Activated CD4-positive, alpha-beta T cell treated with anti-CD3 and anti-CD28 coated beads, Interleukin-2, amount 10 ng/mL, durations not matched to agents 24 days and 14 days (primary cell): ENCODE measurements at regions not wholly inside any gene's neighbourhood (a gene's known extent, or its start where the extent isn't known, plus 50 kb on each side); places are given as distances from the start of the nearest gene placed in this dataset.

ENCODE experiments used
- DNase-seq: peaks from one replicate; pipeline ENCODE4 v3.0.0; 2022
- H3K27ac Mint-ChIP-seq: one replicate; pipeline ENCODE4 v1.8.0; 2022; ENCODE audit warnings: mild to moderate bottlenecking, mixed read lengths
- H3K27me3 Mint-ChIP-seq: one replicate; pipeline ENCODE4 v1.8.0; 2022; ENCODE audit warnings: mixed read lengths
- H3K36me3 Mint-ChIP-seq: one replicate; pipeline ENCODE4 v1.8.0; 2022; ENCODE audit warnings: low read depth, mild to moderate bottlenecking, mixed read lengths
- H3K4me1 Mint-ChIP-seq: one replicate; pipeline ENCODE4 v1.8.0; 2021; ENCODE audit warnings: mixed read lengths
- H3K4me3 Mint-ChIP-seq: one replicate; pipeline ENCODE4 v1.8.0; 2022; ENCODE audit warnings: mild to moderate bottlenecking, moderate library complexity, mixed read lengths
- H3K9me3 Mint-ChIP-seq: one replicate; pipeline ENCODE4 v1.8.0; 2021; ENCODE audit warnings: mixed read lengths
- intact Hi-C: fragments of 100-400 bp; cut with micrococcal nuclease; formaldehyde crosslinking; loops from one replicate; pipeline ENCODE4 v1.15.1; 2023

- H3K9me3 Mint-ChIP-seq: no peaks in the 10 kb centered on the region
- peaks cover 2% of the 10 kb centered on the region for H3K4me1 Mint-ChIP-seq
- no peak for DNase-seq
- H3K36me3 Mint-ChIP-seq: no peaks in the 10 kb centered on the region
- H3K27me3 Mint-ChIP-seq: peaks cover 10% of the 10 kb centered on the region
- H3K27ac Mint-ChIP-seq: no peak overlapping the region
- intact Hi-C loops: loop anchor here (5.0 kb wide), 2 partner anchors 690 to 1555 kb away; no protein-coding TSS in a partner anchor
- H3K4me3 Mint-ChIP-seq: no peak overlapping the region
Observed at GRCh38 chr19:30667227-30667626, 295.0 kb downstream of the ZNF536 start.

DNA sequence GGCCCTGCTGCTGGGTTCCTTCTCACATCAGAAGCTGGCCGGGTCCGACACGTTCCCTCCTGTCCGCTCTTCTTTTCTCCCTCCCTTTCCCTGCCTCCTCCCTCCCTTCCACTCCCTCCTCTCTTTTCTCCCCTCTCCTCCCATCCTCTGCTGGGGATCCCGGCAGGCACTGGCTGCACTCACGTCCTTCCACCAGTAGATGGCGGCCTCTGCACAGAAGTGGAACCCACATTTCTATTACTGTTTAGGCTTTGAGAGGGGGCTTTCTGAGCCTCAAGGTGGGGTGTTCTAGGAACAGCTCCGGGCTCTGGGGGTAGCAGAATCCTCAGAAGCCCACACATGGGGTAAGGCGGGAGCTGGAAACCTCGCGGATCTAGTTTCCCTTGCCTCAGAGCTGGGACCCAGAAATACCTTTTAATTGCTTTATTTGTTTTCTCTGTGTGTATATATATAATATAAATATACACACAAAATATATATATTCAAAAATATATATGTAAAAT, 294.2 kb downstream of the ZNF536 start:
- Mint-ChIP-seq H3K36me3 (no peaks in the 10 kb centered on the region), H3K4me3 (no peak overlapping the region), H3K4me1 (peaks cover 2% of the 10 kb centered on the region), H3K9me3 (no peaks in the 10 kb centered on the region), H3K27ac (no peak overlapping the region), H3K27me3 (peaks cover 11% of the 10 kb centered on the region)
- peak; percentile 81 for DNase-seq
- intact Hi-C loops: loop anchor here (5.0 kb wide), 2 partner anchors 691 to 1556 kb away; no protein-coding TSS in a partner anchor

DNA sequence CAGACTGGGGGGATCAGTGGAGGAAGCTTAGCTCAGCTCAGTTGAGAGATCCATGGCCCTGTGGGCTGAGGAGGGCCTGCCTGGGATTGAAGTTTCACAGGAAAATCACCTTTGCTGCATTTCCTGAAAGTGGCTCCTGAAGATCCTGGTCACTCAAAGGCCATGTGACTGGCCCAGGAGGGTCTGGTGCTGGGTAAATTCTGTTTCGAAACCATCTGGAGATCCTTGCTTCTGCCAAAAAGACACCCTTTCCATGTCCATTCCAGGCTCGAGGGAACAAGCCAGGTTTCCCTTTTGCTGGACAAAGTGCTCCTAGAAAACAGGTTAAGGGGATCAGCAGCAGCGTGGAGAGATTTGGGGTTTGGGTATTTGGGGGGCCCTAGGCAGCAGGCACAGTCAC, 293.3 kb downstream of the ZNF536 start:
- Mint-ChIP-seq H3K9me3 (no peaks in the 10 kb centered on the region), H3K4me3 (no peak overlapping the region), H3K27ac (no peak overlapping the region), H3K4me1 (peaks cover 2% of the 10 kb centered on the region), H3K36me3 (no peaks in the 10 kb centered on the region), H3K27me3 (peaks cover 11% of the 10 kb centered on the region)
- intact Hi-C loops: loop anchor here (5.0 kb wide), 2 partner anchors 692 to 1557 kb away; no protein-coding TSS in a partner anchor
- DNase-seq: no peak

GRCh38 chr19:30663611-30664174, 291.5 kb downstream of the ZNF536 start:
- Mint-ChIP-seq H3K9me3 (no peaks in the 10 kb centered on the region), H3K27ac (no peak overlapping the region), H3K27me3 (peaks cover 11% of the 10 kb centered on the region), H3K4me1 (peaks cover 2% of the 10 kb centered on the region), H3K4me3 (no peak overlapping the region), H3K36me3 (no peaks in the 10 kb centered on the region)
- no peak for DNase-seq
- intact Hi-C loops: no loop called here

DNA sequence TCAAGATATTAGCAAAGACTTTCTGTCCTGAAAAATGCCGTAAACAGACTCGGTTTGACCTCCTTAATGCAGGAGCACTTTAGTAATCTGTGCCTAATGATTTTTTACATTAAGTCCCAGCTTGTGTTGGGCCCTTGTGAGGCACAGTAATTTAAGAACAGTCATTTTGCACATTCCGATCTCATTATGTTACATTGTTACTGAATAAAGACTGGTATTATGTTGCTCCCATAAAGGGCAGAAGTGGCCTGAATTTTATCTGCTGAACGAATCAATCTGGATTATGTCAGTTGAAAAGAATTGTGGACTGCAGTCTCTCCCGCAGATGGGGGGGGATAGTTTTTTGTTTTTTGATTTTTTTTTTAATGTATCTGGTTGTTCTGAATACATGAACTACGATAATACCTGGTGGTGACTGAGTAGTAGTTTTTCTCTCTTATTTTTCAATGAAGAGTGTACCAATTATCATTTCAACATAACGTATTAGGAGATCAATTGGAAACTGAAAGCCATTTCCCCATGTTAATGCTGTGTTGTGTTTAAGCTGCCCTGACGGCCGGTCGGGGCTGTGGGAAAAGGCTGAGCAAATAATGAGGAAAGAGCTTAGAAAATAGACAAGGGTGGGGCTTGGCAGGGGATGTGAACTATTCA, 290.2 kb downstream of the ZNF536 start:
- Mint-ChIP-seq H3K9me3 (no peaks in the 10 kb centered on the region), H3K27me3 (peaks cover 11% of the 10 kb centered on the region), H3K4me1 (peaks cover 2% of the 10 kb centered on the region), H3K36me3 (no peaks in the 10 kb centered on the region), H3K4me3 (no peak overlapping the region), H3K27ac (no peak overlapping the region)
- intact Hi-C loops: no loop called here
- DNase-seq: no peak

- Mint-ChIP-seq H3K36me3 (no peaks in the 10 kb centered on the region), H3K9me3 (no peaks in the 10 kb centered on the region), H3K27me3 (peaks cover 10% of the 10 kb centered on the region), H3K4me1 (no peaks in the 10 kb centered on the region), H3K4me3 (no peak overlapping the region), H3K27ac (no peak overlapping the region)
- intact Hi-C loops: loop anchor here (10.0 kb wide), 1 partner anchor 925 kb away; no protein-coding TSS in a partner anchor
- no peak for DNase-seq
Observed at GRCh38 chr19:30659638-30660037, 287.5 kb downstream of the ZNF536 start.

- DNase-seq: no peak
- Mint-ChIP-seq H3K9me3 (no peaks in the 10 kb centered on the region), H3K27me3 (no peaks in the 10 kb centered on the region), H3K4me1 (no peaks in the 10 kb centered on the region), H3K27ac (no peak overlapping the region), H3K4me3 (no peak overlapping the region), H3K36me3 (no peaks in the 10 kb centered on the region)
- intact Hi-C loops: loop anchor here (10.0 kb wide), 1 partner anchor 922 kb away; no protein-coding TSS in a partner anchor
Observed at GRCh38 chr19:30656520-30657100, 284.4 kb downstream of the ZNF536 start.

- H3K27me3 Mint-ChIP-seq: peaks cover 3% of the 10 kb centered on the region
- no peak for DNase-seq
- intact Hi-C loops: loop anchor here (5.0 to 10.0 kb wide), 2 partner anchors 427 to 919 kb away; no protein-coding TSS in a partner anchor
- no peak overlapping the region for H3K4me3 Mint-ChIP-seq
- H3K9me3 Mint-ChIP-seq: no peaks in the 10 kb centered on the region
- H3K4me1 Mint-ChIP-seq: no peaks in the 10 kb centered on the region
- no peaks in the 10 kb centered on the region for H3K36me3 Mint-ChIP-seq
- H3K27ac Mint-ChIP-seq: no peak overlapping the region
Observed at GRCh38 chr19:30653646-30654386, 281.6 kb downstream of the ZNF536 start.

GRCh38 chr19:30652751-30653150, 280.6 kb downstream of the ZNF536 start:
- intact Hi-C loops: loop anchor here (5.0 to 10.0 kb wide), 2 partner anchors 425 to 918 kb away; no protein-coding TSS in a partner anchor
- Mint-ChIP-seq H3K27me3 (peaks cover 6% of the 10 kb centered on the region), H3K27ac (no peak overlapping the region), H3K4me1 (no peaks in the 10 kb centered on the region), H3K9me3 (no peaks in the 10 kb centered on the region), H3K36me3 (no peaks in the 10 kb centered on the region), H3K4me3 (no peak overlapping the region)
- no peak for DNase-seq

DNA sequence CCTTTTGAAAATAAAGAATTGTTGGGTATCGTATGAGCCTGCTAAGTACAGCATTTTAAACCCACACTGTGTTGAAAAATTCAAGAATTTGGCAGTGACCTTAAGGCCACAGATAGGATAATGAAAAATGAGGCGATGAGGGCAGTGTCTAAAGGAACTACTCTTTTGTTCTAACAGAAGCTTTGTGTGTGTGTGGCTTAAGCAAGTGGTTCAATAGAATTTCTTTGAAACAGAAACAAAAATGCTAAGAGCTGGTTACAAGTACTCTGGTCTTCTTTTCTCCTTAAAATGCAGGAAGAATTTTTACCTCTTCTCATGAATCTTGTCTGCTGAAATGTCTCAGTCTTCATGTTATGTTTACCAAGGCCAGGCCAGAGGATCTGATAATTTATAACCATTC, 279.5 kb downstream of the ZNF536 start:
- intact Hi-C loops: loop anchor here (5.0 to 10.0 kb wide), 2 partner anchors 424 to 917 kb away; no protein-coding TSS in a partner anchor
- no peak for DNase-seq
- H3K4me3 Mint-ChIP-seq: no peak overlapping the region
- no peaks in the 10 kb centered on the region for H3K36me3 Mint-ChIP-seq
- H3K27ac Mint-ChIP-seq: no peak overlapping the region
- no peaks in the 10 kb centered on the region for H3K4me1 Mint-ChIP-seq
- H3K27me3 Mint-ChIP-seq: peaks cover 6% of the 10 kb centered on the region
- H3K9me3 Mint-ChIP-seq: no peaks in the 10 kb centered on the region

DNA sequence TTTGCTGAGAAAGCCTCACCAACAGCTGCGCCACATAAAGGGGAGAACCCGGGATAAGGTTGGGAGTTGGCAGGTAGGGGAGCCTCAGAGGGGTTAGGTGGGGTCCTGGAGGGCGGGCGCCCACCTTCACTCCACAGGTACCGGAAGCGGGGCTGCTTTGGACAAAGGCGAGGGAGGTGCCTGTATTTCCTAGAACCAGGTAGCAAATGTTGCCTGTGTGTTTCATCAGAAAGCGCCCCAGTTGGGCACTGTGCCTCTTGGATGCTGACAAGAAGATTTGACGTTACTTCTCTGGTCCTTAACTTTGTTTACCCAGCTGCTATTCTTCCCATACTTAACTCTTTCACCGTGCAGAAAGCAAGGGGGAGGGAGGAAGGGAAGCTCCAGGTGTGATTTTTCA, 278.9 kb downstream of the ZNF536 start:
- Mint-ChIP-seq H3K4me1 (no peaks in the 10 kb centered on the region), H3K27ac (no peak overlapping the region), H3K4me3 (no peak overlapping the region), H3K36me3 (no peaks in the 10 kb centered on the region), H3K9me3 (no peaks in the 10 kb centered on the region), H3K27me3 (peaks cover 6% of the 10 kb centered on the region)
- DNase-seq: no peak
- intact Hi-C loops: loop anchor here (5.0 to 10.0 kb wide), 2 partner anchors 424 to 916 kb away; no protein-coding TSS in a partner anchor

- intact Hi-C loops: loop anchor here (5.0 to 10.0 kb wide), 2 partner anchors 423 to 915 kb away; no protein-coding TSS in a partner anchor
- Mint-ChIP-seq H3K27ac (no peak overlapping the region), H3K4me1 (no peaks in the 10 kb centered on the region), H3K9me3 (no peaks in the 10 kb centered on the region), H3K27me3 (peaks cover 6% of the 10 kb centered on the region), H3K4me3 (no peak overlapping the region), H3K36me3 (no peaks in the 10 kb centered on the region)
- peak; percentile 76 for DNase-seq
Observed at GRCh38 chr19:30649934-30650614, 277.9 kb downstream of the ZNF536 start.
